ENCODE measurements at regions not wholly inside any gene's neighbourhood (a gene's known extent, or its start where the extent isn't known, plus 50 kb on each side); places are given as distances from the start of the nearest gene placed in this dataset.

GRCh38 chr4:19230906-19231545 lies 1020.7 kb upstream of the SLIT2 start:
- TF ChIP-seq CTCF (IDR thresholded peaks at IDR 0.05): no peak
- TF ChIP-seq POLR2A (IDR thresholded peaks at IDR 0.05): no peak

Data from heart left ventricle (tissue), 13 donors.